ENCODE measurements at regions not wholly inside any gene's neighbourhood (a gene's known extent, or its start where the extent isn't known, plus 50 kb on each side); places are given as distances from the start of the nearest gene placed in this dataset.

- H3K9me3 ChIP-seq (ENCODE audit: control extremely low read depth in 1 of 5, control insufficient read depth in 4 of 5, insufficient read depth in 2 of 5, low read depth in 1 of 5, low read length in 4 of 5), result peaks cover 0 to 4% (median 0%) of the 10 kb centered on the region in 5 experiments
- no peaks in the 10 kb centered on the region for H3K27me3 ChIP-seq (replicated peaks in 2 of 5; ENCODE audit: control insufficient read depth in 4 of 5, insufficient read depth in 5 of 5, low read length in 4 of 5)
- WGBS (ENCODE audit: insufficient coverage), result 60% methylated on average over 3 of the region's 3 CpGs
- no peak overlapping the region for H3K4me3 ChIP-seq (ENCODE audit: control insufficient read depth in 1 of 7, extremely low read depth in 1 of 7, insufficient read depth in 4 of 7, low read depth in 2 of 7, low read length in 6 of 7)
- POLR2A ChIA-PET, result no interaction called here
- CTCF ChIA-PET, result interaction anchor here (1.5 kb wide), 1 partner anchor 21 kb away, joined by 4 read pairs; no protein-coding TSS in a partner anchor
- peak; percentile 19 to 82 (median 71) for DNase-seq
- H3K27ac ChIP-seq (ENCODE audit: insufficient read depth in 1 of 2, low read depth in 1 of 2, low read length in 2 of 2, poor library complexity in 1 of 2, severe bottlenecking in 2 of 2), result no peak overlapping the region
- H3K4me1 ChIP-seq (ENCODE audit: control extremely low read depth in 1 of 4, control insufficient read depth in 4 of 4, insufficient read depth in 4 of 4, low read length in 3 of 4), result peaks cover 0 to 8% (median 2%) of the 10 kb centered on the region in 4 experiments
- no peaks in the 10 kb centered on the region for H3K36me3 ChIP-seq (ENCODE audit: control insufficient read depth in 4 of 4, insufficient read depth in 4 of 4, low read length in 3 of 4)
Observed at GRCh38 chr3:30314757-30315325, 291.6 kb upstream of the TGFBR2 start.

- Histone ChIP-seq H3K9me3 (ENCODE audit: control extremely low read depth in 1 of 5, control insufficient read depth in 4 of 5, insufficient read depth in 2 of 5, low read depth in 1 of 5, low read length in 4 of 5) (peaks cover 0 to 4% (median 0%) of the 10 kb centered on the region in 5 experiments), H3K27ac (ENCODE audit: insufficient read depth in 1 of 2, low read depth in 1 of 2, low read length in 2 of 2, poor library complexity in 1 of 2, severe bottlenecking in 2 of 2) (no peak overlapping the region), H3K4me1 (ENCODE audit: control extremely low read depth in 1 of 4, control insufficient read depth in 4 of 4, insufficient read depth in 4 of 4, low read length in 3 of 4) (peaks cover 0 to 8% (median 2%) of the 10 kb centered on the region in 4 experiments), H3K4me3 (ENCODE audit: control insufficient read depth in 1 of 7, extremely low read depth in 1 of 7, insufficient read depth in 4 of 7, low read depth in 2 of 7, low read length in 6 of 7) (no peak overlapping the region), H3K36me3 (ENCODE audit: control insufficient read depth in 4 of 4, insufficient read depth in 4 of 4, low read length in 3 of 4) (no peaks in the 10 kb centered on the region), H3K27me3 (replicated peaks in 2 of 5; ENCODE audit: control insufficient read depth in 4 of 5, insufficient read depth in 5 of 5, low read length in 4 of 5) (no peaks in the 10 kb centered on the region)
- WGBS (ENCODE audit: insufficient coverage), result 83% methylated on average over 3 of the region's 3 CpGs
- ChIA-PET POLR2A (no interaction called here), CTCF (interaction anchor here (1.5 kb wide), 1 partner anchor 20 kb away, joined by 4 read pairs; no protein-coding TSS in a partner anchor)
- no peak for DNase-seq
Observed at GRCh38 chr3:30315447-30315846, 291.0 kb upstream of the TGFBR2 start.

- WGBS (ENCODE audit: insufficient coverage), result 92% methylated on average over 2 of the region's 3 CpGs
- DNase-seq, result no peak
Observed at GRCh38 chr3:30317561-30317960, 288.8 kb upstream of the TGFBR2 start.

GRCh38 chr3:30318110-30318509, 288.3 kb upstream of the TGFBR2 start:
- H3K4me3 ChIP-seq (ENCODE audit: control insufficient read depth in 1 of 7, extremely low read depth in 1 of 7, insufficient read depth in 4 of 7, low read depth in 2 of 7, low read length in 6 of 7), result no peak overlapping the region
- CTCF ChIA-PET, result no interaction called here
- DNase-seq, result no peak
- no peaks in the 10 kb centered on the region for H3K27me3 ChIP-seq (replicated peaks in 2 of 5; ENCODE audit: control insufficient read depth in 4 of 5, insufficient read depth in 5 of 5, low read length in 4 of 5)
- WGBS (ENCODE audit: insufficient coverage), result 100% methylated on average over 2 of the region's 3 CpGs
- H3K36me3 ChIP-seq (ENCODE audit: control insufficient read depth in 4 of 4, insufficient read depth in 4 of 4, low read length in 3 of 4), result no peaks in the 10 kb centered on the region
- no peak overlapping the region for H3K27ac ChIP-seq (ENCODE audit: insufficient read depth in 1 of 2, low read depth in 1 of 2, low read length in 2 of 2, poor library complexity in 1 of 2, severe bottlenecking in 2 of 2)
- peaks cover 0 to 8% (median 2%) of the 10 kb centered on the region in 4 experiments for H3K4me1 ChIP-seq (ENCODE audit: control extremely low read depth in 1 of 4, control insufficient read depth in 4 of 4, insufficient read depth in 4 of 4, low read length in 3 of 4)
- POLR2A ChIA-PET, result no interaction called here
- H3K9me3 ChIP-seq (ENCODE audit: control extremely low read depth in 1 of 5, control insufficient read depth in 4 of 5, insufficient read depth in 2 of 5, low read depth in 1 of 5, low read length in 4 of 5), result peaks cover 0 to 4% (median 0%) of the 10 kb centered on the region in 5 experiments

More at GRCh38 chr3:30317561-30317960, 288.8 kb upstream of the TGFBR2 start:
- ChIA-PET CTCF (no interaction called here), POLR2A (no interaction called here)
- H3K36me3 ChIP-seq (ENCODE audit: control insufficient read depth in 4 of 4, insufficient read depth in 4 of 4, low read length in 3 of 4), result no peaks in the 10 kb centered on the region
- H3K4me3 ChIP-seq (ENCODE audit: control insufficient read depth in 1 of 7, extremely low read depth in 1 of 7, insufficient read depth in 4 of 7, low read depth in 2 of 7, low read length in 6 of 7), result no peak overlapping the region
- H3K27ac ChIP-seq (ENCODE audit: insufficient read depth in 1 of 2, low read depth in 1 of 2, low read length in 2 of 2, poor library complexity in 1 of 2, severe bottlenecking in 2 of 2), result no peak overlapping the region
- no peaks in the 10 kb centered on the region for H3K27me3 ChIP-seq (replicated peaks in 2 of 5; ENCODE audit: control insufficient read depth in 4 of 5, insufficient read depth in 5 of 5, low read length in 4 of 5)
- H3K9me3 ChIP-seq (ENCODE audit: control extremely low read depth in 1 of 5, control insufficient read depth in 4 of 5, insufficient read depth in 2 of 5, low read depth in 1 of 5, low read length in 4 of 5), result peaks cover 0 to 4% (median 0%) of the 10 kb centered on the region in 5 experiments
- peaks cover 0 to 8% (median 2%) of the 10 kb centered on the region in 4 experiments for H3K4me1 ChIP-seq (ENCODE audit: control extremely low read depth in 1 of 4, control insufficient read depth in 4 of 4, insufficient read depth in 4 of 4, low read length in 3 of 4)

GRCh38 chr3:30319713-30320112, 286.7 kb upstream of the TGFBR2 start:
- Histone ChIP-seq H3K4me1 (ENCODE audit: control extremely low read depth in 1 of 4, control insufficient read depth in 4 of 4, insufficient read depth in 4 of 4, low read length in 3 of 4) (peaks cover 0 to 3% (median under 1%) of the 10 kb centered on the region in 4 experiments), H3K4me3 (ENCODE audit: control insufficient read depth in 1 of 7, extremely low read depth in 1 of 7, insufficient read depth in 4 of 7, low read depth in 2 of 7, low read length in 6 of 7) (no peak overlapping the region), H3K27me3 (replicated peaks in 2 of 5; ENCODE audit: control insufficient read depth in 4 of 5, insufficient read depth in 5 of 5, low read length in 4 of 5) (no peaks in the 10 kb centered on the region), H3K36me3 (ENCODE audit: control insufficient read depth in 4 of 4, insufficient read depth in 4 of 4, low read length in 3 of 4) (no peaks in the 10 kb centered on the region), H3K27ac (ENCODE audit: insufficient read depth in 1 of 2, low read depth in 1 of 2, low read length in 2 of 2, poor library complexity in 1 of 2, severe bottlenecking in 2 of 2) (no peak overlapping the region), H3K9me3 (ENCODE audit: control extremely low read depth in 1 of 5, control insufficient read depth in 4 of 5, insufficient read depth in 2 of 5, low read depth in 1 of 5, low read length in 4 of 5) (peaks cover 0 to 4% (median 0%) of the 10 kb centered on the region in 5 experiments)
- ChIA-PET CTCF (interaction anchor here (0.7 to 1.8 kb wide), 7 partner anchors 9 to 374 kb away, joined by 3 to 7 read pairs (median 5); no protein-coding TSS in a partner anchor), POLR2A (no interaction called here)
- peak; percentile 42 to 68 (median 64) for DNase-seq

GRCh38 chr3:30320392-30320791, 286.0 kb upstream of the TGFBR2 start:
- DNase-seq, result no peak
- ChIA-PET CTCF (interaction anchor here (0.8 to 1.8 kb wide), 6 partner anchors 9 to 373 kb away, joined by 3 to 7 read pairs (median 5); no protein-coding TSS in a partner anchor), POLR2A (no interaction called here)

GRCh38 chr3:30321065-30321464, 285.3 kb upstream of the TGFBR2 start:
- CTCF ChIA-PET, result interaction anchor here (0.6 kb wide), 1 partner anchor 372 kb away, joined by 3 read pairs; no protein-coding TSS in a partner anchor
- WGBS (ENCODE audit: insufficient coverage), result 100% methylated on average over 2 of the region's 2 CpGs
- no peak for DNase-seq
- POLR2A ChIA-PET, result no interaction called here
- peaks cover 0 to 4% (median 0%) of the 10 kb centered on the region in 5 experiments for H3K9me3 ChIP-seq (ENCODE audit: control extremely low read depth in 1 of 5, control insufficient read depth in 4 of 5, insufficient read depth in 2 of 5, low read depth in 1 of 5, low read length in 4 of 5)
- no peak overlapping the region for H3K27ac ChIP-seq (ENCODE audit: insufficient read depth in 1 of 2, low read depth in 1 of 2, low read length in 2 of 2, poor library complexity in 1 of 2, severe bottlenecking in 2 of 2)
- no peaks in the 10 kb centered on the region for H3K4me1 ChIP-seq (ENCODE audit: control extremely low read depth in 1 of 4, control insufficient read depth in 4 of 4, insufficient read depth in 4 of 4, low read length in 3 of 4)
- no peak overlapping the region for H3K4me3 ChIP-seq (ENCODE audit: control insufficient read depth in 1 of 7, extremely low read depth in 1 of 7, insufficient read depth in 4 of 7, low read depth in 2 of 7, low read length in 6 of 7)
- no peaks in the 10 kb centered on the region for H3K36me3 ChIP-seq (ENCODE audit: control insufficient read depth in 4 of 4, insufficient read depth in 4 of 4, low read length in 3 of 4)
- H3K27me3 ChIP-seq (replicated peaks in 2 of 5; ENCODE audit: control insufficient read depth in 4 of 5, insufficient read depth in 5 of 5, low read length in 4 of 5), result no peaks in the 10 kb centered on the region

More at GRCh38 chr3:30320392-30320791, 286.0 kb upstream of the TGFBR2 start:
- no CpG with 5 or more reads among the region's 1 CpG for WGBS (ENCODE audit: insufficient coverage)
- Histone ChIP-seq H3K27ac (ENCODE audit: insufficient read depth in 1 of 2, low read depth in 1 of 2, low read length in 2 of 2, poor library complexity in 1 of 2, severe bottlenecking in 2 of 2) (no peak overlapping the region), H3K4me3 (ENCODE audit: control insufficient read depth in 1 of 7, extremely low read depth in 1 of 7, insufficient read depth in 4 of 7, low read depth in 2 of 7, low read length in 6 of 7) (no peak overlapping the region), H3K9me3 (ENCODE audit: control extremely low read depth in 1 of 5, control insufficient read depth in 4 of 5, insufficient read depth in 2 of 5, low read depth in 1 of 5, low read length in 4 of 5) (peaks cover 0 to 4% (median 0%) of the 10 kb centered on the region in 5 experiments), H3K27me3 (replicated peaks in 2 of 5; ENCODE audit: control insufficient read depth in 4 of 5, insufficient read depth in 5 of 5, low read length in 4 of 5) (no peaks in the 10 kb centered on the region), H3K36me3 (ENCODE audit: control insufficient read depth in 4 of 4, insufficient read depth in 4 of 4, low read length in 3 of 4) (no peaks in the 10 kb centered on the region), H3K4me1 (ENCODE audit: control extremely low read depth in 1 of 4, control insufficient read depth in 4 of 4, insufficient read depth in 4 of 4, low read length in 3 of 4) (no peaks in the 10 kb centered on the region)

Data from common myeloid progenitor, CD34-positive (primary cell).